ENCODE measurements at regions not wholly inside any gene's neighbourhood (a gene's known extent, or its start where the extent isn't known, plus 50 kb on each side); places are given as distances from the start of the nearest gene placed in this dataset.

DNA sequence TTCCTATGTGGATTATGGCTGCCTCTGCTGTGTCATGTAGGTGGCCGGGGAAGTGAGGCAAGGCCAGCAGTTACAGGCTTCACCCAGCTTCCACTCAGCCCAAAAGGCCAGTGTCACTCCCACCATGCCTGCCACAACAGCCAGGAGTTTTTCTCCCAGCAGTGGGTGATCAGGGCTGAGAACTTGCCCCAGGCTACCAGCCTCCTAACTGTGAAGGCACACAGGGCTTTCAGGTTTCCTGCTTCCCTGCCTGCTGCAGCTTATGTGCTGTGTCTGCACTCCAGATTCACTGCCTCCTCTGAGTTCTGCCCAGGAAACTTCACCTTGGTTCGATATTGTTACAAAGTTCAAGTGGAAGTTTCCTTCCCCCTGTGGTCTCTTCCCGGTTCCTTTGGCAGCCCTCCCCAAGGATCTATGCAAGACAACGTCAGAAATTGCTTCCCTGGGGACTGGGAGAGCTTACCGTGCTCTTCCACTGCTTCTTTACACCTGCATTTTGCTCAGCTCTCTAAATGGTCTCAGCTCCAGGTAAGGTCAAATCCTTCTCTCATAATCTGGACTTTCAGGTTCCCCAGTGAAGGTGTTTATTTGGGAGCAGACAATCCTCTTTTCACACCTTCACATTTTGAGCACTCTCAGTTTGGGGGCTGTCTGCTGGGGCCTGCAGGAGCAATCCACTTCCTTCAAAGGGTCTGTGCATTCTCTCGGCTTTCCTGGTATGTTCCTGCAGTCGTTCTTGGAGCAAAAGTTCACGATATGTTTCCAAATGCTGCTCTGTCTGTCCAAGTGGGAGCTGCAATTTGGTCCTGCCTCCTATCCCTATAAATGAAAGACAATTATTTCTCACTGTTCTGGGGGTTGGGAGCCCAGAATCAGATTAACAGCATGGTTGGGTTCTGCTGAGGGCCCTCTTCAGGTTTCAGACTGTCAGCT lies 1730.1 kb upstream of the PRR20A start:
- POLR2A ChIA-PET (ENCODE audit: low non-redundant PET): no interaction called here
- TF ChIP-seq, protein P1, sequence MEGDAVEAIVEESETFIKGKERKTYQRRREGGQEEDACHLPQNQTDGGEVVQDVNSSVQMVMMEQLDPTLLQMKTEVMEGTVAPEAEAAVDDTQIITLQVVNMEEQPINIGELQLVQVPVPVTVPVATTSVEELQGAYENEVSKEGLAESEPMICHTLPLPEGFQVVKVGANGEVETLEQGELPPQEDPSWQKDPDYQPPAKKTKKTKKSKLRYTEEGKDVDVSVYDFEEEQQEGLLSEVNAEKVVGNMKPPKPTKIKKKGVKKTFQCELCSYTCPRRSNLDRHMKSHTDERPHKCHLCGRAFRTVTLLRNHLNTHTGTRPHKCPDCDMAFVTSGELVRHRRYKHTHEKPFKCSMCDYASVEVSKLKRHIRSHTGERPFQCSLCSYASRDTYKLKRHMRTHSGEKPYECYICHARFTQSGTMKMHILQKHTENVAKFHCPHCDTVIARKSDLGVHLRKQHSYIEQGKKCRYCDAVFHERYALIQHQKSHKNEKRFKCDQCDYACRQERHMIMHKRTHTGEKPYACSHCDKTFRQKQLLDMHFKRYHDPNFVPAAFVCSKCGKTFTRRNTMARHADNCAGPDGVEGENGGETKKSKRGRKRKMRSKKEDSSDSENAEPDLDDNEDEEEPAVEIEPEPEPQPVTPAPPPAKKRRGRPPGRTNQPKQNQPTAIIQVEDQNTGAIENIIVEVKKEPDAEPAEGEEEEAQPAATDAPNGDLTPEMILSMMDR (conservative IDR thresholded peaks at IDR 0.05; ENCODE audit: low read depth, low read length): no peak
- TF ChIP-seq EZH2 (IDR thresholded peaks at IDR 0.05; ENCODE audit: borderline replicate concordance, low read depth, low read length, poor library complexity, severe bottlenecking): no peak
- no peaks in the 10 kb centered on the region for H3K9me3 ChIP-seq (ENCODE audit: low read depth, low read length, poor library complexity, severe bottlenecking)
- H3K4me1 ChIP-seq (ENCODE audit: insufficient read depth, low read length, poor library complexity, severe bottlenecking): no peaks in the 10 kb centered on the region
- no peaks in the 10 kb centered on the region for H3K27me3 ChIP-seq (replicated peaks; ENCODE audit: insufficient read depth, low read depth, low read length, poor library complexity)
- intact Hi-C loops (cut with micrococcal nuclease; ENCODE audit: unreplicated experiment): no loop called here
- no peaks in the 10 kb centered on the region for H3K36me3 ChIP-seq (ENCODE audit: insufficient read depth, low read length, poor library complexity, severe bottlenecking)
- CTCF ChIA-PET: no interaction called here
- H3K27ac ChIP-seq (ENCODE audit: low read depth, low read length, poor library complexity, severe bottlenecking): no peak overlapping the region
- no peak overlapping the region for H3K4me3 ChIP-seq (ENCODE audit: low read depth, low read length, poor library complexity, severe bottlenecking)
- BruUV-seq (replicated peaks): no TSS peak
- DNase-seq (ENCODE audit: low spot score): no peak

DNA sequence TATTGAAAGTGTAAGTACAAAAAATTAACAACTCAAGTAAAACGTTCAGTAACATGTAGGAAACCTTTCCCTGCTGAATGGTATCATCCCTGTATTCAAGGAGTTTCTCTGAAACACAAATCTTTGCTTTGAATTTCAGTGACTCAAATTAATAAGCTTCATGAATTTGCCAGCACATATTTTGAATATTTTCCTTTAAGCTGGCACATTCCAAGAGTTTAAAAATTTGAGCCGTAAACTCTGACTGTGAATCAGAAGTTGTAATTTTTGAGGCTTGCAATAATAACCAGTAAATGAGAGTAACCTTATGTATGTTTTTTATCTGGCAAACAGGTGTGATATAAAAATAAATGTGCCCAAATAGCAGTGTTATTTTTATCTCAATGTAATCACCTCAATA lies 1722.6 kb upstream of the PRR20A start:
- ChIA-PET CTCF (no interaction called here), POLR2A (ENCODE audit: low non-redundant PET) (no interaction called here)
- Histone ChIP-seq H3K27me3 (replicated peaks; ENCODE audit: insufficient read depth, low read depth, low read length, poor library complexity) (no peaks in the 10 kb centered on the region), H3K27ac (ENCODE audit: low read depth, low read length, poor library complexity, severe bottlenecking) (no peak overlapping the region), H3K9me3 (ENCODE audit: low read depth, low read length, poor library complexity, severe bottlenecking) (no peaks in the 10 kb centered on the region), H3K36me3 (ENCODE audit: insufficient read depth, low read length, poor library complexity, severe bottlenecking) (no peaks in the 10 kb centered on the region), H3K4me1 (ENCODE audit: insufficient read depth, low read length, poor library complexity, severe bottlenecking) (no peaks in the 10 kb centered on the region), H3K4me3 (ENCODE audit: low read depth, low read length, poor library complexity, severe bottlenecking) (no peak overlapping the region)
- DNase-seq (ENCODE audit: low spot score): no peak
- no TSS peak for BruUV-seq (replicated peaks)
- no peak for TF ChIP-seq EZH2 (IDR thresholded peaks at IDR 0.05; ENCODE audit: borderline replicate concordance, low read depth, low read length, poor library complexity, severe bottlenecking)
- TF ChIP-seq, protein P1 (conservative IDR thresholded peaks at IDR 0.05; ENCODE audit: low read depth, low read length): no peak
- intact Hi-C loops (cut with micrococcal nuclease; ENCODE audit: unreplicated experiment): no loop called here

DNA sequence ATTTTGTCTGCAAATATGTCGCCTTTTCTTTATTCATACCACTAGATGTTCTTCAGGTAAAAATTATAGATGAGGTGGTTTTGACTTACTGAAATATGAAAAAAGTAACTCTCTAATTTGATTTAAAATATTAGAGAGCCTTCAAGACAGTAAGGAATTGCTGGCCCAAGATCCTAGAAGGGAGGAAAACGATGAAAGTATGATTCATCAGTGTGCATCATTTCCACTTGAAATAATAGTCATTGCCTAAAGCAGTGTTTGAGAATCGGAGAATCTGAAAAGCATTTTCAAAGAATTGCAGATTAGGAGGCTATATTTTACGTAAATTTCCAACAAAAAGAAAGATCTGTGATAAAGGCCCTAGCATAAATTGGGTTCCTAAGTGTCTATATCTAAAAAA lies 1707.9 kb upstream of the PRR20A start:
- DNase-seq (ENCODE audit: low spot score): no peak
- ChIA-PET CTCF (no interaction called here), POLR2A (ENCODE audit: low non-redundant PET) (no interaction called here)
- intact Hi-C loops (cut with micrococcal nuclease; ENCODE audit: unreplicated experiment): no loop called here
- H3K27ac ChIP-seq (ENCODE audit: low read depth, low read length, poor library complexity, severe bottlenecking): no peak overlapping the region
- H3K9me3 ChIP-seq (ENCODE audit: low read depth, low read length, poor library complexity, severe bottlenecking): no peaks in the 10 kb centered on the region
- H3K4me3 ChIP-seq (ENCODE audit: low read depth, low read length, poor library complexity, severe bottlenecking): no peak overlapping the region
- no TSS peak for BruUV-seq (replicated peaks)
- H3K27me3 ChIP-seq (replicated peaks; ENCODE audit: insufficient read depth, low read depth, low read length, poor library complexity): no peaks in the 10 kb centered on the region
- H3K36me3 ChIP-seq (ENCODE audit: insufficient read depth, low read length, poor library complexity, severe bottlenecking): no peaks in the 10 kb centered on the region
- H3K4me1 ChIP-seq (ENCODE audit: insufficient read depth, low read length, poor library complexity, severe bottlenecking): no peaks in the 10 kb centered on the region
- TF ChIP-seq EZH2 (IDR thresholded peaks at IDR 0.05; ENCODE audit: borderline replicate concordance, low read depth, low read length, poor library complexity, severe bottlenecking): no peak
- TF ChIP-seq, protein P1 (conservative IDR thresholded peaks at IDR 0.05; ENCODE audit: low read depth, low read length): no peak
